Fibroblast of the conjunctiva (primary cell): ENCODE measurements at regions not wholly inside any gene's neighbourhood (a gene's known extent, or its start where the extent isn't known, plus 50 kb on each side); places are given as distances from the start of the nearest gene placed in this dataset.

Experiments
- DNase-seq: peaks from one replicate; pipeline ENCODE4 v3.0.0-alpha.2; 2010; ENCODE audit warnings: low read depth

- no peak for DNase-seq
Observed at GRCh38 chr20:20992686-20993360, 113.3 kb downstream of the LINC00237 start.

- no peak for DNase-seq
Observed at GRCh38 chr20:20992277-20992676, 113.9 kb downstream of the LINC00237 start.

- DNase-seq: no peak
Observed at GRCh38 chr20:20989081-20989480, 117.1 kb downstream of the LINC00237 start.

GRCh38 chr20:20979934-20980333, 126.2 kb downstream of the LINC00237 start:
- no peak for DNase-seq

- DNase-seq: no peak
Observed at GRCh38 chr20:20977786-20978185, 128.4 kb downstream of the LINC00237 start.

GRCh38 chr20:20972490-20972889, 133.7 kb downstream of the LINC00237 start:
- DNase-seq: no peak

GRCh38 chr20:20971810-20972209, 134.3 kb downstream of the LINC00237 start:
- no peak for DNase-seq

GRCh38 chr20:20970841-20971240, 135.3 kb downstream of the LINC00237 start:
- DNase-seq: no peak

GRCh38 chr20:20969701-20970280, 136.4 kb downstream of the LINC00237 start:
- no peak for DNase-seq

- no peak for DNase-seq
Observed at GRCh38 chr20:20967564-20968184, 138.5 kb downstream of the LINC00237 start.

- no peak for DNase-seq
Observed at GRCh38 chr20:20966171-20966570, 140.0 kb downstream of the LINC00237 start.

GRCh38 chr20:20959031-20959755, 147.0 kb downstream of the LINC00237 start:
- DNase-seq: no peak

GRCh38 chr20:20956513-20956931, 149.6 kb downstream of the LINC00237 start:
- no peak for DNase-seq

- DNase-seq: no peak
Observed at GRCh38 chr20:20955892-20956291, 150.3 kb downstream of the LINC00237 start.

GRCh38 chr20:20953738-20954618, 152.2 kb downstream of the LINC00237 start:
- DNase-seq: no peak

GRCh38 chr20:20950620-20951019, 155.5 kb downstream of the LINC00237 start:
- DNase-seq: no peak

- no peak for DNase-seq
Observed at GRCh38 chr20:20946122-20946759, 159.9 kb downstream of the LINC00237 start.

GRCh38 chr20:20941468-20941889, 164.7 kb downstream of the LINC00237 start:
- DNase-seq: no peak

GRCh38 chr20:20939006-20939405, 167.2 kb downstream of the LINC00237 start:
- no peak for DNase-seq

- no peak for DNase-seq
Observed at GRCh38 chr20:20938599-20938998, 167.6 kb downstream of the LINC00237 start.

- no peak for DNase-seq
Observed at GRCh38 chr20:20938131-20938530, 168.0 kb downstream of the LINC00237 start.
